GM12878 (cell line): ENCODE measurements at regions not wholly inside any gene's neighbourhood (a gene's known extent, or its start where the extent isn't known, plus 50 kb on each side); places are given as distances from the start of the nearest gene placed in this dataset.

Experiments used
- ATAC-seq: fragments of 200-7000 bp; cut with Tn5 transposase; 3 replicates; pipeline ENCODE4 v1.9.1; 2020; ENCODE audit warnings: mild to moderate bottlenecking, moderate library complexity
- BruUV-seq: library from RNA; stranded (reverse); fragments of 400-500 nt; replicated peaks from 2 replicates; lab custom pipeline; 2021; lab: Mats Ljungman, UMichigan
- CTCF ChIA-PET: fragments of 300-600 bp; sonication (Branson Sonifier 250); formaldehyde crosslinking; extraction: SDS; loops from one replicate; lab custom pipeline; 2021; ENCODE audit warnings: inconsistent platforms; lab: Yijun Ruan, JAX
- POLR2A ChIA-PET: fragments of 350-600 bp; formaldehyde crosslinking; extraction: SDS; loops from one replicate; lab custom pipeline; 2021; ENCODE audit warnings: inconsistent platforms; lab: Charles Lee
- RAD21 ChIA-PET: fragments of 300-600 bp; sonication (Branson Sonifier 250); formaldehyde crosslinking; loops from one replicate; lab custom pipeline; 2023; ENCODE audit warnings: antibody characterized with exemption; ENCODE audit not compliant: unreplicated experiment; lab: Charles Lee
- SMC1A ChIA-PET: fragments of 300-600 bp; sonication (Branson Sonifier 250); formaldehyde crosslinking; loops from one replicate; lab custom pipeline; 2023; ENCODE audit not compliant: unreplicated experiment, uncharacterized antibody; lab: Charles Lee
- DNase-seq: peaks from one replicate; pipeline ENCODE4 v3.0.0-alpha.2; 2011; ENCODE audit warnings: low read depth, low spot score
- FAIRE-seq: peaks from 3 replicates; lab custom pipeline; 2011; peaks lifted over from hg19 to GRCh38; lab: Jason Lieb, UNC
- H2AFZ ChIP-seq: 2 replicates; pipeline ENCODE4 v1.6.0; 2011; ENCODE audit warnings: low read depth, low read length, control low read depth; ENCODE audit not compliant: control insufficient read depth
- H3K27ac ChIP-seq: 2 replicates; pipeline ENCODE4 v1.5.1; 2011; ENCODE audit warnings: control low read depth; ENCODE audit not compliant: control insufficient read depth, insufficient read depth
- H3K27me3 ChIP-seq, 2 experiments: replicated peaks in 1 of 2; 2 replicates each; pipeline versions ENCODE4 v1.6.0 to v1.6.1; 2011; ENCODE audit warnings: low read length in 1 of 2; ENCODE audit not compliant: control insufficient read depth in 2 of 2, insufficient read depth in 2 of 2
- H3K36me3 ChIP-seq, 2 experiments: 2 replicates each; pipeline ENCODE4 v1.5.1; 2011; ENCODE audit warnings: low read length in 1 of 2; ENCODE audit not compliant: control insufficient read depth in 2 of 2, insufficient read depth in 2 of 2
- H3K4me1 ChIP-seq: 2 replicates; pipeline ENCODE4 v1.6.1; 2011; ENCODE audit warnings: mild to moderate bottlenecking, low read length, moderate library complexity, mixed read lengths; ENCODE audit not compliant: control insufficient read depth, insufficient read depth
- H3K4me2 ChIP-seq: 2 replicates; pipeline ENCODE4 v1.6.0; 2011; ENCODE audit warnings: control low read depth; ENCODE audit not compliant: control insufficient read depth, insufficient read depth
- H3K4me3 ChIP-seq: fragments of 200-600 bp; sonication (generic); 2 replicates; pipeline ENCODE4 v1.5.1; 2016
- H3K79me2 ChIP-seq: 2 replicates; pipeline ENCODE4 v1.6.0; 2011; ENCODE audit warnings: low read length; ENCODE audit not compliant: control insufficient read depth, insufficient read depth
- H3K9ac ChIP-seq: 2 replicates; pipeline ENCODE4 v1.8.0; 2011; ENCODE audit warnings: low read length, control low read depth, mixed read lengths; ENCODE audit not compliant: control insufficient read depth, insufficient read depth
- H3K9me3 ChIP-seq: replicated peaks from 3 replicates; pipeline ENCODE4 v1.5.1; 2011; ENCODE audit warnings: mild to moderate bottlenecking, low read length; ENCODE audit not compliant: control insufficient read depth, insufficient read depth
- H4K20me1 ChIP-seq: 2 replicates; pipeline ENCODE4 v1.6.0; 2011; ENCODE audit not compliant: control insufficient read depth, insufficient read depth
- ATF3 ChIP-seq: IDR thresholded peaks from 2 replicates; pipeline ENCODE4 v1.6.1; 2011; ENCODE audit warnings: low read depth, mild to moderate bottlenecking, low read length, moderate library complexity, borderline replicate concordance; ENCODE audit errors: extremely low read depth
- BACH1 ChIP-seq: fragments of 450-650 bp; IDR thresholded peaks from 2 replicates; pipeline ENCODE4 v1.6.1; 2017; ENCODE audit warnings: mild to moderate bottlenecking, borderline replicate concordance
- CTCF ChIP-seq, 3 experiments: IDR thresholded peaks in 2 of 3; conservative IDR thresholded peaks in 1 of 3; 2 replicates each; pipeline ENCODE4 v1.5.1; 2011; ENCODE audit warnings: low read depth in 3 of 3, low read length in 3 of 3, mild to moderate bottlenecking in 3 of 3, control low read depth in 2 of 3, moderate library complexity in 2 of 3, inconsistent platforms in 1 of 3, mixed read lengths in 1 of 3; ENCODE audit not compliant: control insufficient read depth in 2 of 3, insufficient read depth in 1 of 3; ENCODE audit errors: extremely low read depth in 1 of 3
- EGR1 ChIP-seq, 2 experiments: IDR thresholded peaks; 1 replicate in 1 of 2; 2 replicates in 1 of 2; pipeline ENCODE4 v1.6.1; 2011 to 2012; ENCODE audit warnings: low read depth in 2 of 2, low read length in 2 of 2, borderline replicate concordance in 1 of 2, mild to moderate bottlenecking in 1 of 2, moderate library complexity in 1 of 2
- EP300 ChIP-seq, 2 experiments: fragments of 150-350 bp in 1 of 2; IDR thresholded peaks; 2 replicates each; pipeline ENCODE4 v1.6.1; 2011 to 2012; ENCODE audit warnings: low read depth in 2 of 2, low read length in 2 of 2, borderline replicate concordance in 1 of 2, improper control_type of control experiment in 1 of 2, inconsistent platforms in 1 of 2; ENCODE audit not compliant: control insufficient read depth in 1 of 2
- FOXK2 ChIP-seq: fragments of 450-650 bp; IDR thresholded peaks from 2 replicates; pipeline ENCODE4 v1.6.1; 2017; ENCODE audit warnings: mild to moderate bottlenecking, moderate library complexity
- GATAD2B ChIP-seq: fragments of 450-650 bp; conservative IDR thresholded peaks from 2 replicates; pipeline ENCODE4 v1.6.1; 2017; ENCODE audit warnings: low read depth, mild to moderate bottlenecking, moderate library complexity
- LARP7 ChIP-seq: fragments of 450-650 bp; IDR thresholded peaks from 2 replicates; pipeline ENCODE4 v1.6.1; 2017; ENCODE audit warnings: mild to moderate bottlenecking
- MTA2 ChIP-seq: fragments of 450-650 bp; IDR thresholded peaks from 2 replicates; pipeline ENCODE4 v1.6.1; 2016; ENCODE audit warnings: low read depth, mild to moderate bottlenecking, moderate library complexity
- POLR2AphosphoS5 ChIP-seq: IDR thresholded peaks from 2 replicates; pipeline ENCODE4 v1.6.1; 2011; ENCODE audit warnings: mild to moderate bottlenecking, low read length, inconsistent platforms
- POU2F2 ChIP-seq: IDR thresholded peaks from 3 replicates; pipeline ENCODE4 v1.6.1; 2011; ENCODE audit warnings: low read depth, mild to moderate bottlenecking, low read length, borderline replicate concordance
- RAD21 ChIP-seq: IDR thresholded peaks from 2 replicates; pipeline ENCODE4 v1.6.1; 2011; ENCODE audit warnings: mild to moderate bottlenecking, low read depth, low read length, moderate library complexity; ENCODE audit not compliant: insufficient read depth
- RELA ChIP-seq: fragments of 450-650 bp; IDR thresholded peaks from 2 replicates; pipeline ENCODE4 v1.8.0; 2014; ENCODE audit warnings: borderline replicate concordance; ENCODE audit not compliant: partially characterized antibody
- SKIL ChIP-seq: fragments of 450-650 bp; IDR thresholded peaks from 2 replicates; pipeline ENCODE4 v1.6.1; 2017; ENCODE audit warnings: mild to moderate bottlenecking, low read depth, inconsistent platforms; ENCODE audit not compliant: poor library complexity, severe bottlenecking
- SREBF2 ChIP-seq: IDR thresholded peaks from 2 replicates; pipeline ENCODE4 v1.6.1; 2012; ENCODE audit warnings: mild to moderate bottlenecking, low read length
- ZBED1 ChIP-seq: IDR thresholded peaks from 2 replicates; pipeline ENCODE4 v1.6.1; 2016; ENCODE audit warnings: borderline replicate concordance
- ZNF687 ChIP-seq: fragments of 450-650 bp; IDR thresholded peaks from 2 replicates; pipeline ENCODE4 v1.6.1; 2017; ENCODE audit warnings: mild to moderate bottlenecking, moderate library complexity
- in situ Hi-C: fragments of 300-500 bp; cut with MboI; formaldehyde crosslinking; loops from 9 replicates; pipeline ENCODE4 v1.14.3; 2018; ENCODE audit warnings: mixed read lengths
- intact Hi-C: fragments of 100-400 bp; cut with micrococcal nuclease; formaldehyde crosslinking; loops from one replicate; pipeline ENCODE4 v1.14.2; 2022; ENCODE audit not compliant: unreplicated experiment

GRCh38 chr1:181926697-181927096, 134.8 kb downstream of the ZNF648 start:
- DNase-seq = no peak
- no peaks in the 10 kb centered on the region; the same call in 2 of the 3 replicates for H3K9me3 ChIP-seq
- no peak overlapping the region for H3K27ac ChIP-seq
- POLR2A ChIA-PET = no interaction called here
- no peak for FAIRE-seq
- no peaks in the 10 kb centered on the region for H3K27me3 ChIP-seq
- intact Hi-C loops (no loop called here), in situ Hi-C loops (no loop called here)
- no peaks in the 10 kb centered on the region for H3K4me1 ChIP-seq
- SMC1A ChIA-PET = interaction anchor here (0.6 to 3.1 kb wide), 4 partner anchors 11 to 449 kb away, joined by 3 to 11 read pairs (median 3); no protein-coding TSS in a partner anchor
- H3K9ac ChIP-seq = no peak overlapping the region
- CTCF ChIA-PET = interaction anchor here (1.4 to 2.8 kb wide), 2 partner anchors 11 to 128 kb away, joined by 4 to 14 read pairs; no protein-coding TSS in a partner anchor
- no peaks in the 10 kb centered on the region for H4K20me1 ChIP-seq
- H3K4me3 ChIP-seq = no peak overlapping the region
- no peak overlapping the region for H3K4me2 ChIP-seq
- no peak for ATAC-seq
- H3K36me3 ChIP-seq = no peaks in the 10 kb centered on the region
- no TSS peak for BruUV-seq
- H2AFZ ChIP-seq = no peak overlapping the region
- RAD21 ChIA-PET = no interaction called here
- H3K79me2 ChIP-seq = no peaks in the 10 kb centered on the region
- TF ChIP-seq CTCF (IDR thresholded peaks at IDR 0.05 in 2 of 3, conservative IDR thresholded peaks at IDR 0.05 in 1 of 3; ENCODE audit: control insufficient read depth in 2 of 3, extremely low read depth in 1 of 3, insufficient read depth in 1 of 3, low read depth in 3 of 3, low read length in 3 of 3) = no peak
- no peak for TF ChIP-seq POU2F2
- TF ChIP-seq EP300 (IDR thresholded peaks at IDR 0.05; ENCODE audit: borderline replicate concordance in 1 of 2, control insufficient read depth in 1 of 2, low read depth in 2 of 2, low read length in 2 of 2) = no peak
- TF ChIP-seq ZBED1 = no peak
- no peak for TF ChIP-seq ZNF687
- TF ChIP-seq EGR1 (IDR thresholded peaks at IDR 0.05; ENCODE audit: borderline replicate concordance in 1 of 2, low read depth in 2 of 2, low read length in 2 of 2) = no peak
- no peak for TF ChIP-seq ATF3
- no peak for TF ChIP-seq LARP7
- no peak for TF ChIP-seq RAD21
- no peak for TF ChIP-seq BACH1
- no peak for TF ChIP-seq POLR2AphosphoS5
- no peak for TF ChIP-seq SREBF2
- TF ChIP-seq FOXK2 = no peak
- TF ChIP-seq RELA = no peak
- no peak for TF ChIP-seq SKIL
- TF ChIP-seq MTA2 = no peak
- no peak for TF ChIP-seq GATAD2B
